ENCODE measurements at regions not wholly inside any gene's neighbourhood (a gene's known extent, or its start where the extent isn't known, plus 50 kb on each side); places are given as distances from the start of the nearest gene placed in this dataset.

DNA sequence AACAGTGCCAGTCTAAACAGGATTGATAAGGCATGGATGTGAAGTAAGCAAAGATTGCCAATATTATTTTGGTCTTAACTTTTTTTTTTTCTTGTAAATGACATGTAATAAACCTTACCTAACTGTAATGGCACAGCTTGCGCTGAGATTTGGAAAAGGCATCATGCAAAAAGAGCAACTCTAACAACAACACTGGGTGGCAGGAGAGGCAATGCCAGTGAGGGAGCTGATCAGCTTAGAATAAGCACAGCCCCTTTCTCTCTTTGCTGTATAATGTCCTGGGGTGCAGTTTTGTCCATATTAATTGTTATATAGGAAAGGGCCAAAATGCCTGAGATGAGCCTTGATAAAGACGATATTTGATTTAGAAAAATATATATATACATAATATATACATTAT is 1589.7 kb upstream of the FLRT2 start:
- TF ChIP-seq HOXA7 (CRISPR knock-in tag; IDR thresholded peaks at IDR 0.05) (no peak), POLR2A (IDR thresholded peaks at IDR 0.05; ENCODE audit: low read length) (no peak), ZFP36 (IDR thresholded peaks at IDR 0.05; ENCODE audit: borderline replicate concordance, partially characterized antibody) (no peak), SMC3 (IDR thresholded peaks at IDR 0.05) (no peak)
- TF ChIP-seq, protein P1, sequence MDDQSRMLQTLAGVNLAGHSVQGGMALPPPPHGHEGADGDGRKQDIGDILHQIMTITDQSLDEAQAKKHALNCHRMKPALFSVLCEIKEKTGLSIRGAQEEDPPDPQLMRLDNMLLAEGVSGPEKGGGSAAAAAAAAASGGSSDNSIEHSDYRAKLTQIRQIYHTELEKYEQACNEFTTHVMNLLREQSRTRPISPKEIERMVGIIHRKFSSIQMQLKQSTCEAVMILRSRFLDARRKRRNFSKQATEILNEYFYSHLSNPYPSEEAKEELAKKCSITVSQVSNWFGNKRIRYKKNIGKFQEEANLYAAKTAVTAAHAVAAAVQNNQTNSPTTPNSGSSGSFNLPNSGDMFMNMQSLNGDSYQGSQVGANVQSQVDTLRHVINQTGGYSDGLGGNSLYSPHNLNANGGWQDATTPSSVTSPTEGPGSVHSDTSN (IDR thresholded peaks at IDR 0.05): no peak
- TF ChIP-seq, protein P2, sequence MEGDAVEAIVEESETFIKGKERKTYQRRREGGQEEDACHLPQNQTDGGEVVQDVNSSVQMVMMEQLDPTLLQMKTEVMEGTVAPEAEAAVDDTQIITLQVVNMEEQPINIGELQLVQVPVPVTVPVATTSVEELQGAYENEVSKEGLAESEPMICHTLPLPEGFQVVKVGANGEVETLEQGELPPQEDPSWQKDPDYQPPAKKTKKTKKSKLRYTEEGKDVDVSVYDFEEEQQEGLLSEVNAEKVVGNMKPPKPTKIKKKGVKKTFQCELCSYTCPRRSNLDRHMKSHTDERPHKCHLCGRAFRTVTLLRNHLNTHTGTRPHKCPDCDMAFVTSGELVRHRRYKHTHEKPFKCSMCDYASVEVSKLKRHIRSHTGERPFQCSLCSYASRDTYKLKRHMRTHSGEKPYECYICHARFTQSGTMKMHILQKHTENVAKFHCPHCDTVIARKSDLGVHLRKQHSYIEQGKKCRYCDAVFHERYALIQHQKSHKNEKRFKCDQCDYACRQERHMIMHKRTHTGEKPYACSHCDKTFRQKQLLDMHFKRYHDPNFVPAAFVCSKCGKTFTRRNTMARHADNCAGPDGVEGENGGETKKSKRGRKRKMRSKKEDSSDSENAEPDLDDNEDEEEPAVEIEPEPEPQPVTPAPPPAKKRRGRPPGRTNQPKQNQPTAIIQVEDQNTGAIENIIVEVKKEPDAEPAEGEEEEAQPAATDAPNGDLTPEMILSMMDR (IDR thresholded peaks at IDR 0.05): no peak
- TF ChIP-seq, protein P3, sequence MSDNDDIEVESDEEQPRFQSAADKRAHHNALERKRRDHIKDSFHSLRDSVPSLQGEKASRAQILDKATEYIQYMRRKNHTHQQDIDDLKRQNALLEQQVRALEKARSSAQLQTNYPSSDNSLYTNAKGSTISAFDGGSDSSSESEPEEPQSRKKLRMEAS (IDR thresholded peaks at IDR 0.05): no peak
